Loucy (cell line): ENCODE measurements at regions not wholly inside any gene's neighbourhood (a gene's known extent, or its start where the extent isn't known, plus 50 kb on each side); places are given as distances from the start of the nearest gene placed in this dataset.

Experiments used
- H2AFZ ChIP-seq: fragments of 200-600 bp; sonication (generic); 2 replicates; pipeline ENCODE4 v1.6.0; 2016; ENCODE audit warnings: antibody characterized with exemption, mild to moderate bottlenecking, low read length, moderate library complexity
- H3F3A ChIP-seq: fragments of 200-600 bp; 2 replicates; pipeline ENCODE4 v1.6.0; 2016; ENCODE audit warnings: antibody characterized with exemption, low read depth, mild to moderate bottlenecking
- H3K27me3 ChIP-seq: fragments of 200-600 bp; sonication (generic); 2 replicates; pipeline ENCODE4 v1.6.1; 2014; ENCODE audit warnings: low read length, mild to moderate bottlenecking; ENCODE audit not compliant: insufficient read depth, poor library complexity, severe bottlenecking
- H3K36me3 ChIP-seq: fragments of 200-600 bp; sonication (generic); 2 replicates; pipeline ENCODE4 v1.6.1; 2016; ENCODE audit warnings: low read length; ENCODE audit not compliant: insufficient read depth
- H3K4me1 ChIP-seq: fragments of 200-600 bp; sonication (generic); 2 replicates; pipeline ENCODE4 v1.5.1; 2014; ENCODE audit warnings: low read length, mild to moderate bottlenecking; ENCODE audit not compliant: insufficient read depth, poor library complexity, severe bottlenecking
- H3K4me2 ChIP-seq: fragments of 200-600 bp; sonication (generic); 2 replicates; pipeline ENCODE4 v1.6.0; 2014; ENCODE audit warnings: antibody characterized with exemption, low read length, low read depth, mild to moderate bottlenecking; ENCODE audit not compliant: poor library complexity, severe bottlenecking
- H3K4me3 ChIP-seq: fragments of 200-600 bp; sonication (generic); 2 replicates; pipeline ENCODE4 v1.5.1; 2014; ENCODE audit warnings: low read length, mild to moderate bottlenecking, mixed read lengths; ENCODE audit not compliant: poor library complexity, severe bottlenecking
- H3K79me2 ChIP-seq: fragments of 200-600 bp; sonication (generic); 2 replicates; pipeline ENCODE4 v1.6.1; 2014; ENCODE audit warnings: low read length; ENCODE audit not compliant: insufficient read depth
- H3K9ac ChIP-seq: fragments of 200-600 bp; sonication (generic); 2 replicates; pipeline ENCODE4 v1.6.0; 2014; ENCODE audit warnings: mild to moderate bottlenecking, low read depth, low read length, moderate library complexity; ENCODE audit not compliant: poor library complexity, severe bottlenecking
- H3K9me2 ChIP-seq: fragments of 200-600 bp; sonication (generic); replicated peaks from 2 replicates; pipeline ENCODE4 v1.6.1; 2016; ENCODE audit warnings: low read depth, low read length, mixed read lengths
- H3K9me3 ChIP-seq: fragments of 200-600 bp; sonication (generic); 2 replicates; pipeline ENCODE4 v1.6.1; 2014; ENCODE audit warnings: mild to moderate bottlenecking, antibody characterized with exemption, low read length, low read depth; ENCODE audit not compliant: insufficient read depth
- H4K20me1 ChIP-seq: fragments of 200-600 bp; sonication (generic); 2 replicates; pipeline ENCODE4 v1.6.0; 2014; ENCODE audit warnings: antibody characterized with exemption, low read length, mild to moderate bottlenecking; ENCODE audit not compliant: insufficient read depth, poor library complexity, severe bottlenecking
- EZH2phosphoT487 ChIP-seq: fragments of 200-600 bp; IDR thresholded peaks from 2 replicates; pipeline ENCODE4 v1.6.1; 2018; ENCODE audit warnings: antibody characterized with exemption, mild to moderate bottlenecking, moderate library complexity, borderline replicate concordance
- TF ChIP-seq, protein P1 (sequence below): fragments of 200-600 bp; sonication (generic); conservative IDR thresholded peaks from 2 replicates; pipeline ENCODE4 v1.5.1; 2014; ENCODE audit warnings: mild to moderate bottlenecking, antibody characterized with exemption, low read length

DNA sequence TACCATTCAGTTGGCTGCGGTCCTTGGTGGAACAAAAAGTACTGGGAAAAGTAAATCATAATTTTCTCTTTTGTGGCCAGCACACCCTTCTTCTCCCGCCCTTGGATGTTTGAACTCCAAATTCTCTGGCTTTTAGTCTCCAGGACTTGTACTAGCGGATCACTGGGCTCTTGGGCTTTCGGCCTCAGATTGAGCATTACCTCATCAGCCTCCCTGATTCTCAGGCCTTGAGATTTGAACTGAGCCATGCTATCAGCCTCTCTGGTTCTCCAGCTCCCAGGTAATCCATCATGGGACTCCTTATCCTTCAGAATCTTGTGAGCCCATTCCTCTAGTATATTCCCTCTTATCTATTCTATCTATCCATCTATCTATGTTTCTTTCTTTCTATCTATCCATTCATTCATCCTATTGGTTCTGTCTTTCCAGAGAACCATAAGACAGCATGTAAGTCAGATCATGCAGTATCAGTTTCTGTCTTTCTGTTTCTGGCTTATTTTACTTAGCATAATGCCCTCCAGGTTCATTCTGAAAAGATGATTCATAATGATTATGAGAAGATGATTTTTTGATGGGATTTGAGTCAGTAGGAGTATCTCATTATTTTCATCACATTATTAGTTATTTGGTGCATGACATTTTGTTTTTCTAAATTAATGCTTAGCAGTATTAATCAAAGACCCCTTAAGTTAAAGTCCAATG lies 814.9 kb downstream of the LRFN5 start:
- no peak overlapping the region for H2AFZ ChIP-seq
- H3K4me2 ChIP-seq, result no peak overlapping the region
- H3K4me3 ChIP-seq, result no peak overlapping the region
- H3K79me2 ChIP-seq, result no peaks in the 10 kb centered on the region
- TF ChIP-seq EZH2phosphoT487, result no peak
- TF ChIP-seq, protein P1, sequence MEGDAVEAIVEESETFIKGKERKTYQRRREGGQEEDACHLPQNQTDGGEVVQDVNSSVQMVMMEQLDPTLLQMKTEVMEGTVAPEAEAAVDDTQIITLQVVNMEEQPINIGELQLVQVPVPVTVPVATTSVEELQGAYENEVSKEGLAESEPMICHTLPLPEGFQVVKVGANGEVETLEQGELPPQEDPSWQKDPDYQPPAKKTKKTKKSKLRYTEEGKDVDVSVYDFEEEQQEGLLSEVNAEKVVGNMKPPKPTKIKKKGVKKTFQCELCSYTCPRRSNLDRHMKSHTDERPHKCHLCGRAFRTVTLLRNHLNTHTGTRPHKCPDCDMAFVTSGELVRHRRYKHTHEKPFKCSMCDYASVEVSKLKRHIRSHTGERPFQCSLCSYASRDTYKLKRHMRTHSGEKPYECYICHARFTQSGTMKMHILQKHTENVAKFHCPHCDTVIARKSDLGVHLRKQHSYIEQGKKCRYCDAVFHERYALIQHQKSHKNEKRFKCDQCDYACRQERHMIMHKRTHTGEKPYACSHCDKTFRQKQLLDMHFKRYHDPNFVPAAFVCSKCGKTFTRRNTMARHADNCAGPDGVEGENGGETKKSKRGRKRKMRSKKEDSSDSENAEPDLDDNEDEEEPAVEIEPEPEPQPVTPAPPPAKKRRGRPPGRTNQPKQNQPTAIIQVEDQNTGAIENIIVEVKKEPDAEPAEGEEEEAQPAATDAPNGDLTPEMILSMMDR, result no peak
- no peaks in the 10 kb centered on the region for H3K36me3 ChIP-seq
- H3K9me2 ChIP-seq, result no peaks in the 10 kb centered on the region
- no peaks in the 10 kb centered on the region for H3F3A ChIP-seq
- no peak overlapping the region for H3K9ac ChIP-seq
- no peaks in the 10 kb centered on the region for H3K4me1 ChIP-seq
- no peaks in the 10 kb centered on the region for H3K9me3 ChIP-seq
- no peaks in the 10 kb centered on the region for H3K27me3 ChIP-seq
- no peaks in the 10 kb centered on the region for H4K20me1 ChIP-seq

DNA sequence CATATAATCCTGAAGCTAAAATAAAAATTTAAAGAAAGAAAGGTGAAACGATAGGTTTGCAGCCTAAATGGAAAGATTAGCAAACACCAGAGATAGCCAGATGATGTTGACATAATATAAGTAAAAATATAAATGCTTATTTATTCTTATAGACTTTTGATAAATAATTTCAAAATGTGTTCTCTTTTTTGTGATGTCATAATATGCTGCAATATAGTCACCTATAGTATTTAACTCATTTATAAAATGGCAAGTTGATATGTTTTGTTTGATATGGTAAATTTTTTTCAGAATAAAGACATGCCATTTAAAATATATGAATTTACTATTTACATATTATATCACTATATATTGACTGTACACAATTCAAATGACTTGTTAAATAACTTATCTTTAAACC lies 813.4 kb downstream of the LRFN5 start:
- H3K4me3 ChIP-seq, result no peak overlapping the region
- no peak overlapping the region for H3K4me2 ChIP-seq
- TF ChIP-seq, protein P1, result no peak
- TF ChIP-seq EZH2phosphoT487, result no peak
- H4K20me1 ChIP-seq, result no peaks in the 10 kb centered on the region
- no peak overlapping the region for H2AFZ ChIP-seq
- H3K4me1 ChIP-seq, result no peaks in the 10 kb centered on the region
- H3K9me3 ChIP-seq, result no peaks in the 10 kb centered on the region
- no peaks in the 10 kb centered on the region for H3K9me2 ChIP-seq
- H3K9ac ChIP-seq, result no peak overlapping the region
- H3K36me3 ChIP-seq, result no peaks in the 10 kb centered on the region
- no peaks in the 10 kb centered on the region for H3K79me2 ChIP-seq
- H3F3A ChIP-seq, result no peaks in the 10 kb centered on the region
- H3K27me3 ChIP-seq, result no peaks in the 10 kb centered on the region

DNA sequence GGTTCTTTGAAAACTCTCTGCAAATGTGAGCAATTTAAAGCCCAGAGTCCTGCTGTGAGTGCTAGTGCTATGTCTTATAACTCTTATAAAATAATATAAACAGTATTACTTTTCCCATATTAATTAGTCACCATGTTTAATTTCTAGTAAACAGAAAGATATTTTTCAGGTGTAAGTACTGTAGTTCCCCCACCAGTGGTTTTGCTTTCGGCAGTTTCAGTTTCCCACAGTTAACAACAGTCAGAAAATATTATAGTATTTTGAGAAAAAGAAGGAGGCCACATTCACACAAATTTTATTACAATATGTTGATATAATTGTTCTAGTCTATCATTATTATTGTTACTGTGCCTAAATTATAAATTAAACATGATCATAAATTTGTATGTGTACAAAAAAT lies 800.5 kb downstream of the LRFN5 start:
- no peaks in the 10 kb centered on the region for H3K9me3 ChIP-seq
- H3K9me2 ChIP-seq, result no peaks in the 10 kb centered on the region
- no peaks in the 10 kb centered on the region for H3F3A ChIP-seq
- H3K4me2 ChIP-seq, result no peak overlapping the region
- no peaks in the 10 kb centered on the region for H3K79me2 ChIP-seq
- no peak overlapping the region for H2AFZ ChIP-seq
- H3K4me3 ChIP-seq, result no peak overlapping the region
- H3K36me3 ChIP-seq, result no peaks in the 10 kb centered on the region
- H4K20me1 ChIP-seq, result no peaks in the 10 kb centered on the region
- H3K27me3 ChIP-seq, result no peaks in the 10 kb centered on the region
- TF ChIP-seq, protein P1, result no peak
- no peak for TF ChIP-seq EZH2phosphoT487
- no peaks in the 10 kb centered on the region for H3K4me1 ChIP-seq
- H3K9ac ChIP-seq, result no peak overlapping the region
